HUDEP-2 (cell line): ENCODE measurements at regions not wholly inside any gene's neighbourhood (a gene's known extent, or its start where the extent isn't known, plus 50 kb on each side); places are given as distances from the start of the nearest gene placed in this dataset.
A peak's percentile ranks its signal among the peaks of the same experiment; 100 is the strongest.
"Not testable (repeated sequence)": the region's sequence is repeated elsewhere in the genome, so short reads cannot be mapped to it uniquely, and the experiment has no call there.

Source experiments
- DNase-seq, 76 experiments: peaks; one replicate each; lab custom pipeline; 2025; ENCODE audit not compliant: unreplicated experiment in 76 of 76; lab: John Stamatoyannopoulos, UW

DNA sequence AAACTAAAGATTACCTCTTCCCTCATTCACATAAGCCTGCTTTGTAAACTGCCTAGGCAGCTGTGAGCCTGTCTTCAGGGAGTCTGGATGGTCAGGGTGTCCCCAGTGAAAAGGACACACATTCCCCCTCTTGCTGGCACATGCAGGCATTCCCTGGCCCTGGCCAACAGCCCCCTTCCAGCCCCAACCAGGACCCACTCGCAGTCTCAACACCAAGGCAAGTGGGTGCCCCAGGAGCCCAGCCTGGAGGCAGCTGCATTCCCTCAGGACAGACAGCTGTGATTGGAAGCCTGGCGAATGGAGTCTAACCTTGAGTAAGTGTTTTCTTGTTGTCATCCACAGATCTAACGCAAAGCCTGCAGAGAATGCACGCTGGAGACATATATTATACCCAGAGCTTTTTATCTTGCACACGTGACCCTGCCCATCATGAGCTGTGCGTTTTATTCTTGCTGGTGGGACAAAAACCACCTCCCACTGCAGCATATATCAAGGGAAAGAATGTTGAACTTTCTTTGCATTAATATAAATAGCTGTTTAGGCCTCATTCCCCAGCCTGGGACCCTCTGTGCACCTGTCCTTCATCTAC lies 95.0 kb upstream of the LHX1 start:
- no peak for DNase-seq

DNA sequence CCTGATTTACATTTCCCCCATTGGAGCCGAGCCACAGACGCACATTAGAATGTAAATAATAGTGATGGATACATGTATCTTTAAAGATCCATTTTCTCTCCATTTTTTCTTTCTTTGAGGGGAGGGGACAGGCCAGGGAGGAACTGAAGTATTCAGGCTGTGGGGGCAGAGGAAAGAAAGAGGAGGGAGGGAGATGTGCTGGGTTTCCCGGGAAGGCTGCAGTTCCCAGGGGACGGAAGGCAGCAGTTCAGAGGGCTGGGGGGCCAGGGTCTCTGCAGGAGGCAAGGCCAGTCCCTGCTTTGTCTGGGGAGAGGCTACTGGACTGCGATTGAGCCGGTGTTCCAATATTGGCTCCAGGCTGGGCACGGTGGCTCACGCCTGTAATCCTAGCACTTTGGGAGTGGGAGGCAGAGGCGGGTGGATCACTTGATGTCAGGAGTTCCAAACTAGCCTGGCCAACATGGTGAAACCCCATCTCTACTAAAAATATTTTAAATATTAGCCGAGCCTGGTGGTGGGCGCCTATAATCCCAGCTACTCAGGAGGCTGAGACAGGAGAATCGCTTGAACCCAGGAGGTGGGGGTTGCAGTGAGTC lies 94.2 kb upstream of the LHX1 start:
- no peak for DNase-seq

DNA sequence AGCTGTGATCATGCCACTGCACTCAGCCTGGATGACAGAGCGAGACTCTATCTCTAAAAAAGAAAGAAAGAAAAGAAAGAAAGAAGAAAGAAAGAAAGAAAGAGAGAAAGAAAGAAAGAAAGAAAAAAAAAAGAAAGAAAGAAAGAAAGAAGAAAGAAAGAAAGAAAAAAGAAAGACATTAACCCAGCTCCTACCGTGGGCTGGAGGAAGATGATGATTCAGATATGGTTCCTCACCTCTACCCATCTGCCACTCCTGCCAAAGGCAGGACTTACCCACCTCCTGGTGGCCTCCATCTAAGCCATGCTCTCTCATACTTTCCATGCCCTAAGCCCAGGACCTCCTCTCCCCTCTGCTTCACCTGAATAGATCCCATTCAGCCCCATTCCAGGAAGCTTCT lies 93.3 kb upstream of the LHX1 start:
- no peak for DNase-seq

DNA sequence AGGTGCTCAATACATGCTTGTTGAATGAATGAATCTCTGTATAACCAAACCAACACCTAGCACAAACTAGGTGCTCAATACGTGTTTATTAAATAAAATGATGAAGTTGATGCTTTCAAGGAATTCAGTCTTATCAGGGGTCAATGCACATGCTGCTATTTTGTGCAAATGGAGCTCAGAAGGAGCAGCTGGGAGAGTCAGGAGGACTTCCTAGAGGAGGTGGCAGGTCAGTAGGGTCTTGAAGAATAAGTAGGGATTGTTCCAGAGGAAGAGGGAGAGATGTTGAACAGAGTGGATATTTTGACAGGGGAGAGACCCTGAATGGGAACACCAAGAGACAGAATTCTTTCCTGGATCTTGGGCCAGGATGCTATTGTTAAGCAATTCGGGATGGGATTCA lies 92.7 kb upstream of the LHX1 start:
- no peak for DNase-seq

DNA sequence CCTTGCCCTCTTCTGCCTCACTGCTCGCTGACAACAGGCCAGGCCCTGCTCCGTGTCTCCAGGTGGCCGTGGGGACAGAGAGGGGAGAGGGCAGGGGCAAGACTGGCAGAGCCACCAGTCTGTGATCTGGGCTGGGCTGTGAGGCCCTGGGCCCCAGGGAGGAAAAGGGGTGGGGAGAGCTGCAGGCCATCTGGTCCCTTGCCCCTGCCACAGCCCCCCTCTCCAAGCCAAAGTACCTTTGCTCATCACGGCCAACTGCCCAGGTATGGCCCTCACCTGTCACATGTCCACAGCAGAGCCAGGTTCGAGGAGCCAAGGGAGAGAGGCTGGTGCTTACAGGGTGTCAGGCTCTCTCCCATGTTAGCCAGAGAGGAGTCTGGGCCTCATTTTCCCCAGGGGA lies 91.4 kb upstream of the LHX1 start:
- DNase-seq, result no peak

DNA sequence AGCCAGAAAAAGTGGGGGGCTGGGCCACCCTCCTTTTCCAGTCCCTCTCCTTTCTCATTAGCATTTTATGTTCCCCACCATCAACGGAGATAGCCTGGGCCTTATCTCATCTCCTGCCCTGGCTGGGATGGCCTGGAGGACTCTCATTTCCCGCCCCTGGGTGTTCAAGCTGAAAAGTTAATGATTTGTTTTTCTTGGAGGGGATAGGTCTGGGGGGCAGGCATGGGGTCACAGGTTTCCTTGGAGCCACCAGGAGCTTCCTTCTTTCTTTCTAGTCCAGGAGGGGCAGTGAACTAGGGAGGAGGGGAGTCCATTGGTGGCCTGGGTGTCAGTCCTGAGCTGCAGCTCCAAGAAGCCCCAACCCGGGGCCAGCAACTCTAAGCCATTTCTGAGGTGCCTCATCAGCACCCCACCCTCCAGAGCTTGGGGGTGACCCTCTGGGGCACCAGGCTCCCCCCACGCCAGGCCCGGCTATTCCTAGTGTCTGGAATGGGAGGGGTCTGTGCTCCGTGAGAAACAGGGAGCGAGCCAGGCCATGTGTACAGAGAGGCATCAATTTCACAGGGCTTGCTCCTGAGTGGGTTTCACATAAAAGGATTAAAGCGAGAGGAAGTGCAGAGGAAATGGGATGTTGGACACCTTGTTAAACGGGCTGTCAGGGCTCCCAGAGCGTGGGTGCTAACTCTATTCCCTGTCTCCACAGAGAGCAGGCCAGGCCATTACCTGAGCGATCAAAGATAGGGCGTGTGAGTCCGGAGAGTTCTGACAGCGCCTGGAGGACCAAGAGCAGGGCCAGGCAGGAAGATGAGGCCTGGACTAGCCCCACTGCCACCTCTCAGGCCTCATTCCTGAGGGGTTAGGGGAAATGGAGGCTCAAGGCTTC lies 90.6 kb upstream of the LHX1 start:
- no peak for DNase-seq

DNA sequence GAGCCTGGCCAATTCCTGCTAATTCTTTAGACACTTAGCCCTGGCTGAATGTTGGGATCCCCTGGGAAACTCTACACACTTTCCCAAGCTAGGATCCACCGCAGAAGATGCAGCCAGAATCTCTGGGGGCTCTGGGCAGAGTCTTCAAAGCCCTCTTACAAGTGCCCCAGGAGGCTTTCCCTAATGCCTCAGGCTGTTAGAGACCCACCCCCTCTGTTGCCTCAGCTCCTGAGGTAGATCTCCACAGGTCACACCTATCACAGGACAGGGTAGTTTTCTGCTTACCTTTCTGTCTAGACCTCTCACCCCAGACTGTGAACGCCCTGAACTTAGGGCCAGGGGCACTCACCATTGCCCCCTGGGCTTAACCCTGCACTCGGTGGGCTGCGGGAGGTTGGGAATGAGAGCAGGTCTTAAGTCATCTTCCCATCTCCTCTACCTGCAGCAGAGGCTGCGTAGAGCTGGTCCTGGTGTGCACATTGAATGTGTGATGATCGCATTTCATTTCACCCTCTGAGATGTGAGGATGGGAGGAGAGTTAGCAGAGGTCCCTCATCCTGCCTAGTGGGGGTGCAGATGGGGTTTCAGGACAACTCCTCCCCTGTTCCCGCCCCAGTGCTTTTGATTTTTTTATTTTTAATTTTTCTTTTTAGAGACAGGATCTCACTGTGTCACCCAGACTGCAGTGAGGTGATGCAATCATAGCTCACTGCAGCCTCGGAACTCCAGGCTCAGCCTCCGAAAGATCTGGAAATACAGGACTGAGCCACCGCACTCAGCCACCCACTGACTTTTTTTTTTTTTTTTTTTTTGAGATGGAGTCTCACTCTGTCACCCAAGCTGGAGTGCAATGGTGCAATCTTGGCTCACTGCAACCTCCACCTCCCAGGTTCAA lies 89.0 kb upstream of the LHX1 start:
- no peak for DNase-seq

DNA sequence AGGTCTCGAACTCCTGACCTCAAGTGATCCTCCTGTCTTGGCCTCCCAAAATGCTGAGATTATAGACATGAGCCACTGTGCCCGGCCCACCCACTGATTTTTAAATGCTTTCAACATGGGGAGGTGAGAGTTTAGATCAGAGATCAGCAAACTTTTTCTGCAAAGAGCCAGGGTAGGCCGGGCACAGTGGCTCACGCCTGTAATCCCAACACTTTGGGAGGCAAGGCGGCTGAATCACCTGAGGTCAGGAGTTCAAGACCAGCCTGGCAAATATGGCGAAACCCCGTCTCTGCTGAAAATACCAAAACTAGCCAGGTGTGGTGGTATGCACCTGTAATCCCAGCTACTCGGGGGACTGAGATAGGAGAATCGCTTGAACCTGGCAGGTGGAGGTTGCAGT lies 88.3 kb upstream of the LHX1 start:
- DNase-seq, result not testable (repeated sequence)

DNA sequence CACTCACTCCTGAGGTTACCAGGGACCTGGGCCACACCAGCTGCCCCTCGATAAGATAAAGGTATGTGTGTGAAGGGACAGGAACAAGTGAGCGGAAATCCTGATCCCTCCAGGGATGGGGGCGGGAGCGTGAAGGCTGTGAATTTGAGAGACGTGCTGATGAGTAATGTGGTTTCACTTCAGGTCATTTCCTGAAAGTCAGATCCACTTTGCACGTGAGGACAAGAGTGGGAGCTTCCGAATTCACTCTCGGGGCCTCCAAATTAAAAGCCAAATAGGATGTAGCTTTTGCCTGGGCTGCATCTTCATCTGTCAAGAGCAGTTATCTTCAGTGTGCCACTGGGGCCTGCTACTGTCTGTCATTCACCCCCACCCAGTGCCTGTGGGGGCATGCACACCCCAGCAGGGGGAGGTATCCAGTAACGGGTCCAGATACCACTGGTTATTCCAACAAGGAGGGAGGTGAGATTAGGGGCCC lies 87.4 kb upstream of the LHX1 start:
- peak in 2 of 76 experiments; percentile 4 to 16 for DNase-seq

DNA sequence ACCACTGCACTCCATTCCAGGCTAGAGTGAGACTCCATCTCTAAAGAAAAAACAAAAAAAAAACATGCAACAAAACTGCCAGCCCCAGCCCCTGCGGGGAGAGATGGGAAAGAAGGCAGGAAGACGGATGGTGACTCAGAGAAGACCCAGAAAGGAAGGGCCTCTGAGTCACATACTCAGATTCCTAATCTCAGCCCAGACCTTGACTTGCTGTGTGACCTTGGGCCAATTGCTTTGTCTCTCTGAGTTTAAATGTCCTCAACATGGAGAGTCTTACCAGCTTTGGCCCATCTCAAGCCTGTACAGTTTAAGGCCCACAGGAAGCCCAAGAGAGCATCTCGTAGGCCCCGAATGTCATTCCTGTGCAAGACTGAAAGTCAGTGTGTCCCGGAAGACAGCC lies 86.5 kb upstream of the LHX1 start:
- no peak for DNase-seq

DNA sequence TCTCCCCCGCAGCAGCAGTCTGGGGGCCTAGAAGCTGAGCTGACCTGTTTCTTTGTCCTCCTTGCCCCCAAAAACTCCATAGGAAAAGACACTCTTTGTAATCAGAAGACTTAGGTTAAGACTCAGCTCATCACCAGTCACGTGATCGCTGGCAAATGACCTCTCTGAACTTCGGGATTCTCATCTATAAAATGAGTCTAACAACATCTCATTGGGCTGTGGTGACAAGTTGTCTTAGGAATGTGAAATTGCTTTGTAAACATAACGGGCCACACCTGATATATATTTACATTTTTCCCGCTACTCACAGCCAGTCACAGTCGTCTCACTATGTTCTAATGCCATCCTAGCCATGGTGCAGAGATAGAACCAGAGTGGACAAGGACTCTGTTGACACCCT lies 86.0 kb upstream of the LHX1 start:
- DNase-seq, result no peak

DNA sequence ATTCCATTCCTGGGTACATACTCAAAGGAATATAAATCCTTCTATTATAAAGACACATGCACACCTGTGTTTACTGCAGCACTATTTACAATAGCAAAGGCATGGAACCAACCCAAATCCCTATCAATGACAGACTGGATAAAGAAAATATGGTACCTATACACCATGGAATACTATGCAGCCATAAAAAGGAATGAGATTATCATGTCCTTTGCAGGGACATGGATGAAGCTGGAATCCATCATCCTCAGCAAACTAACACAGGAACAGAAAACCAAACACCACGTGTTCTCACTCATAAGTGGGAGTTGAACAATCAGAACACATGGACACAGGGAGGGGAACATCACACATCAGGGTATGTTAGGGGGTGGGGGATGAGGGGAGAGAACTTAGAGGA lies 84.8 kb upstream of the LHX1 start:
- DNase-seq, result not testable (repeated sequence)

DNA sequence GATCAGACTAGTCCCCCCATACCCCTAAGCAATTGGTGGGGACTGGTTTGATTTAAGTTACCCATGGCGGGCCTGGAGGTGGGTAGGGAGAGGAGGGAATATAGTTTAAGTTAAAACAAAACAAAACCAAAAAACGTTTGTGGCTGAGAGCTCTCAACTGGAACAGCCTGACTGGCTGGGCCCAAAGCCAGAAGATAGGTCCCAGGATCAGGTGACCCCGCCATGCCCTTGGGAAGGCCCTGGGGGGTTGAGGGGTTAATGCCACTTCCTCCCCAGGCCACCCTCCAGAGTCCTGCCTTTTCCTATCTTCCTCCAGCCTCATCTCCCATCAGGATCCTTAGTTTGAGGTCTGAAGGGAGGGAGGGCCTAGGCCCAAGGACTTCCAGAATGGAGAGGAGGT lies 82.3 kb upstream of the LHX1 start:
- no peak for DNase-seq

DNA sequence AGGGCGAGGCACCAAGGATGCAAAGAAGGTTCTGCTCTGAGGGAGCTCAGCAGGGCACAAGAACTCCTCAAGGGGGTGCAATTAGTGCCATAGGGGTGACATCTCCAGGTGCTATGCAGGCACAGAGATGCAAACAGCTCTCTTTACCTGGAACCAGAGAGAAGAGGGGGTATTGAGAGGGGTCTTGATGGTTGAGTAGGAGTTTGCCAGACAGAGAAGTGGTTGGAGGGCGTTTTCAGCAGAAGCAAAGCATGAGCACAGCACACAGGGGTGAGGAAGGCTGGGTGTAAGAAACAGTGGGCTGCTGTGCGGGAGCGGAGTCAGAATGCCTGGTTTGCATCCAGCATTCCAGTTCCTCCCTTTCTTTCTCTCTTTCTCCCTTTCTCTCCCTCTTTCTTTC lies 81.8 kb upstream of the LHX1 start:
- DNase-seq, result no peak

DNA sequence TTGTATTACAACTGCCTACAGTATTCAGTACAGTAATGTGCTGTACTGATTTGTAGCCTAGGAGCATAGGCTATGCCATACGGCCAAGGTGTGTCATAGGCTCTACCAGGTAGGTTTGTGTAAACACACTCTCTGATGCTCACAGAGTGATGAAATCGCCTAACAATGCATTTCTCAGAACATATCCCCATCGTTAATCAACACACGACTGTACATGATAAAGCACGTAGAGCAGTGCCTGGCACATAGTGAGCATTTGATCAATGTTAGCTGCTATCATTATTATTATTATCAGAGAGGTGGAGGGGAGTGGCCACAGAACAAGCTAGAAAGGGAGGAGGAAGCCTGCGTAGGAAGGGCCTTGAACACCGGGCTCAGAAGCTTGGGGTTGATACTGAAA lies 81.1 kb upstream of the LHX1 start:
- no peak for DNase-seq

DNA sequence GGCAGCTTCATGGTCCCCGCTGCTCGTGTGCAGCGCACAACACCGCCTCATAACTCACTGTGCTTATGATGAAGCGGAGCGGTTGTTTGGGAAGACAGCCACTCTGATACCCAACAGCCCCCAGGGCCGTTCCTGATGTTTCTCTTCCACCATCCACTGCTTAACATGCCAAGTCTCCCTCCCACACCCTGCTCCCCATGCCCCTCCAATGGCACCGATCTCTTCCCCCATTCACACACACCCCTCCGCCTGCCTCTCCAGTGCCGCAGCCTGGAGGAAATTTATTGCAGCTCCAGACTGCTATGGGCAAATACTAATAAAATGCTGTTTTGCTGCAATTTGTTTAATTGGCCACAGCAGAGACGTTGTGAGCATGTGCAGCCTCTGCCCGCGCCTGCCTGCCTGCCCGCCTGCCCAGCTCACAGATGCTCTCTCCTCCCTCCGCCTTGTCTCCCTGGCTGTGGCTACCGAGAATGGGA lies 80.3 kb upstream of the LHX1 start:
- no peak for DNase-seq

DNA sequence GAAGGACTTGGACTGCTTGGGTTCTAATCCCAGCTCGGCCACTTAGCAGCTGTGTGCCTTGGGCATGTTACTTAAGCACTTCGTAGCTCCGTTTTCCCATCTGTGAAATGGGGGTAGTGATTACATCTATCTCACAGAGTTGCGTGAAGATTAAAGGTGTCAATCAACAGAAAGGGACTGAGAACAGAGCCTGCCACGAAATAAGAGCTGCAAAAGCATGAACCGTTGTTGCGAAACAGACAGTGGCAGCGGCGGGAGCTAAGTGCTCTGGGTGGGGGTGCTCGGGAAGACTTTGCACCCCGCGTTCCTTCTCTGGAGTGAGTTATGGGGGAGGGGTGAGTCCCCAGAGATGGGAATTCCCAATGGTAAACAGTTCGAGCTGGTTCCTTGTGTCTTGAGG lies 79.6 kb upstream of the LHX1 start:
- DNase-seq, result no peak

DNA sequence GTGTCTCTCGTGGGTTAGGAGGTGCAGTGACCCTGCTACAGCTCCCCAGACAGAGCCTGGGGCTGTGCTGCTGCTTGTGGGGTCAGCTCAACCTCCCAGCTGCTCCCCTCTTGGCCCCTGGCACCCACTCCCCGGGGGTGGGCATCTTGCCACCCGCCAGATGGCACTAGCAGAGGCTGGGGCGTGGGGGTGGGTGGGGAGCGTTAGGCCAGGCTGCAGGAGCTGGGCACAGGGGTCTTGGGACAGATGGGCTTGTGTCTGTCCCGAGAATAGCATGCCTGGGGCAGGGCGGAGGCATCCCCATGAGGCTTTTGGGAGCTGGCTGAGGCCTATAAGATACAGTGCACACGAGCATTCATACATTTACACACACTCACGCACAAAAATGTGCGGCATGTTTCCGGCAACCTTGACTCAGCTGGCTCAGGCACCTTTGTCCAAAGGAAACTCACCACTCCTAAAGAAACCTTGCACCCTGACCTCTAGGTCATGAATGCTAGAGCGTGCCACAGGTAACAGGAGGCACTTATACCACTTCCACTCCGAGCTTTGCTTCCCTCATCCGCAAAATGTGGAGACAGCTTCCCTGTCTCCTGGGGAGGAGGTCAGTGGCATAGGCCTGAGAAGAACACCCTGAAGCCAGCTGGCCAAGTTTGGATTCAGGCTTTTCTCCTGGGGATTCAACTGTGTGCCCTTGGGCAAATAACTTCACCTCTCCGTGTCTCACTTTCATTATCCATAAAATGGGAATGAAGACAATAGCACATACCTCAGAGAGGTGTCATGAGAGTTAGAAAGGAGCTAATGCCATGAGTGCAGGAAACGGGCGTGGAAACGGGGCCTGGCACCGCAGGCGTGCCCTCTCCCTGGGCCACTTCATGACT lies 78.9 kb upstream of the LHX1 start:
- no peak for DNase-seq

DNA sequence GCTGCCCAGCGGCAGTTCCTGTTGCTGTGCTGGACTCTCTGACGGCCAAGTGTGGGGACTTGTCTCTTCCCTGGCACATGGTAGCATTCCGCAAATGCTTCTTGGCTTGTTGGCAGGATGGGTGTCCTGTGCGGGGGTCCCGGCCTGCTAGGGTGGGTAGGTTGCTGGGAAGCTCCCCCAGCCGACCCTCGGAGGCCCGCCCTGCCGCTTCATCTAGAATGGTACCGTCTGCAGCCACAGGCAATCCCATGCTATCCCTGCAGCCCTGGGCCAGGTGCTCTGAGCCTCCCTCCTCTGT lies 78.3 kb upstream of the LHX1 start:
- DNase-seq, result no peak

DNA sequence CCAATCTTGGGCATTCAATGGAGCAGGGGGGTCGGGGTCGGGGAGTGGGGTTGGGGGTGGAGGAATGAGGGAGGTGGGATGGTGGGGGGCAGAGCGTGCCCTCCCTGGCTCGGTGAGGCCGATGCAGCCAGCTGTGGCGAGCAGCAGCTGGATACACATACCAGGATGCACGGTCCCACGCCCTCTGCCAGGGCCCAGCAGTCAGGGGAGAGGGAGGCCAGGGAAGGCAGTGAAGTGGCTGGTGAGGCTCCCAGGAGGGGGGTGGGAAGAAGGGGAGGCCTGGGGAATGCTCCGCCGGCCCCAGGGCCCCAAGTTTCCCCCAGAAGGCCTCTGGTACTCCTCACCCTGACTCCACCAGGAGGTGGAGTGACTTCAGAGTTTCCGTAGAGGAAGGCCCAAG lies 77.6 kb upstream of the LHX1 start:
- DNase-seq, result no peak
